UCSD-AML1 (cell line): ENCODE measurements at regions not wholly inside any gene's neighbourhood (a gene's known extent, or its start where the extent isn't known, plus 50 kb on each side); places are given as distances from the start of the nearest gene placed in this dataset.
A peak's percentile ranks its signal among the peaks of the same experiment; 100 is the strongest.

Experiments used
- DNase-seq: peaks from one replicate; lab custom pipeline; 2025; ENCODE audit not compliant: unreplicated experiment; lab: John Stamatoyannopoulos, UW

DNA sequence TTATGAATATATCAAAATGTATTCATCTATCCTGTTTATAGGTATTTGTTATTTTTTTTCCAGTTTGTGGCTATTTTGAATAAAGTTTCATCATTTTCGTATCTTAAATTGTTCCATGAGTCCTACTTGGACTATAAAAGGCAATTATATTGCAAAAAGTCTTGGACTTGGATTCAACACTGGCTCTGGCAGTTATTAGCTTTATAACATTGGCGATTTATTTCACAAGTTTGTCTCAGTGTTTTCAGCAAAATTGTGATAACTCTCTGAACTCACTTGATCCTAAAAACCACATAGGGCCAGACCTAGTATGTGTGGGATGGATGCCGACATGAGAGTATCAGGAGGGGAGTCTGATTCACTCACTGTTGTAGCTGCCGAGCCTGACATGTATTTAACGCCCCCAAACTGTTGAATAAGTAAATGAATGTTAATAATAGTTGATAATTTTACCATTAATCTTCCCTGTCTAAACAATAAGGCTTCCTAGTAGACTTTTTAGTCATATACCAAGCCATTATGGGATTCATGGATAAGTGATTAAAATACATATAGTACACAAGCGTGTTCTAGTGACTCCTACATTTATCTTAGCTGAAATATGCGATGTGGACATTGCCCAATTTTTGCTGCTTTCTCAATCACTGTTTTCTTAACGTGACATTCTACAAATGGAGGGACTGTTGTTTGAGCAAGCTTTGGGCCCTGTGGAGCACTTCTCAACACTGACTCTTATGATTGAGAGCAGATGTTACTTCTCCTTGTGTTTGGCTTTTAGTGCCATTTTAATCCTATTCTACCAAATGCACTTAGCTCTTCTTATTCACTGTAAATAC is 907.6 kb downstream of the EPHA4 start:
- DNase-seq = no peak

DNA sequence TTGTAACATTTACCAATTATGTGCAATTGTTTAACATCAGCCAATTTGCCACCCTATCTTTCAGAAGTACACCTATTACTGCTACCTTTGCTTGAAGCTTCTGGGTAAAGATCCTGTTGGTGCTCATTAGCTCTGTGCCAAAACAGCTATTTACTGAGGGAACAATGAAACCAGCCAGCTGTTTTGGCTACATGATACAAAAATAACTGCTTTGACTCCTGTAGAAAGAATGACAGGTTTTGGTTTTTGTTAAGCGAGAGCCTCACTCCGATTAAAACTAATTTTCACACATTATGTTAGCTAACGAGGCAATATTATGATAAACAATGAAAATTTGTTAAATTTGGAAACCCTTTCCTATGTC is 907.0 kb downstream of the EPHA4 start:
- DNase-seq = no peak

DNA sequence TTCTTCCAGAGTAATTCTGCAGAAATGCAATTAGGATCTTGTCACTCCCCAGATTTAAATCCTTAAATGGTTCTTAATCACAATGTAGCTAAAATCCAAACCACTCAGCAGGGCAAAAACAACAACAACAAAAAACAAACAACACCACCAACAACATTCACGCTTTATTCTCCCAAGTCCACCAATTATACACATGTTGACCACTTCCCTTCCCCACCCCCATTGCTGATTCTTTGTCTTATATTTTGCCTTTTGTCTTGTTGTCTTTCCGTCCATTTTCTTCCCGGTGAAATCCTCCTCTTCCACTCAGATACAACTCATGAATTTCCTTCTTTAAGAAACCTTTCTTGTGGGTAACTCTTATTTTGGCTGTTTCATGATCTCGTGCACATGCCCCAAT is 902.8 kb downstream of the EPHA4 start:
- no peak for DNase-seq

DNA sequence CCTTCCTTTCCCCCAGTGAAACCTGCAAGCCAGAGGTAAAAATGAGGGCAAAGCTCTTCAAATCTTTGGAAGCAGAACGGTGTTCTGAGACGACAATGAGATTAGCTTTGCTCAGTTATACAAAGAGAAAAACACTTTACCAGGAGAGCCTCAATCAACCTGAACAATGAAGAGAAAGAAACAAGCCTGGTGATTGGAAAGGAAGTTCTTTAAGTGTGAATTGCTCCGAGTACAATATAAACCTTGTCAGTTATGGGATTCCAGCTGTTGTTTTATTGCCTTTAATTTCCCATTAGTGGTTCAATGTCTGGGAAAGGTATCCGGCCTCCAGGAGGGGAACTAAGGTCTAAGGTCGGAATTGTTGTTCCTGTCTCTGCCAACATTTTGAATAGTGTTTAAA is 901.6 kb downstream of the EPHA4 start:
- DNase-seq = no peak

DNA sequence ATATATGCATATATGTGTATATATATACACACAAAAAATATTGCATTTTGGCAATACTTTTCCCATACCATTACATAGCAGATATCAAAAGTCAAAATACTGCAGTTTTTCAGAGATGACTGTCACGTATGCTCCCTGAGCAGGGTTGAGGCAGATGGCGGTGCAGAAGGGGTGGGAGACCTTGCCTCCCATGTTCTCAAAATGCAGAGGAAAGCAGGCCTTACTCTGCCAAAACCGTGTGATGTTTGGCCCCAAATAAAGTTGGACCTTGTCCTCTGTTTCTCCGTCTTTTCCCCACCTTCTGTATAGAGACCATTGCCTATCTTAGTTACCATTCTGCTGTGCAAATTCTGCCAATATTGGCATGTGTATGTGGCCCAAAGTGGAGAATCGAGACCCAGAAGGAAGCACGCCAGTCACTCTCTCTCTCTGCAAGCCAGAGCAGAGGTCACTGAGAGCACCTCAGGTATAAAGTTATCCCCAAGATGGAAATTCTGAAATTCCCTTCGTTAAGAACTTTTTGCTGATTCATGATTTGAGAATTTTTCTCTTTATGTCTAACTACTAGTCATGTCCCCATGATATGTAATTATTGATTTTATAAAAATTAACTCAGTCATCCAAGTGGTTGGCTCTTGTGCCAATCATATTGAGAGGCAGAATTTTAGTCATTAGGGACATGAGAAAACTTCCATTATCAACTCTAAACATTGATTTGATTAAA is 898.8 kb downstream of the EPHA4 start:
- no peak for DNase-seq

DNA sequence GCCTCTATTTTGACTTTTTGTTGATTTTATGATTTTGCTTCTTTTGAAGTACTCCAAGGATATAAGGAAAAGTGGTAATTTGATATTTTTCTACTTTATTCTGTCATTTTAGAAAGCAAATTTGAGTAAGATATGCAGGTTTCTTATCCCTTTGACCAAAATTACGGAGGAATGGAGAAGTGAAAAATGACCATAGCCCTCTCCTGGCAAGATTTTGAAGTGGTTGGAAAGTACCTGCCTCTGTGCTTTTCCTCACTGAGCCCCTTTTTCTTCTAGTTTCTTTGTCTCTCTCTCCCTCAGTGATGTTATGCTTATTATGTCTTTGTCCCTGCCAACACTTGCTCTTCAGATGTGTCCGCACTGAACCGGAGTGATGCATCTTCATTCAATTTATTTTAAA is 898.1 kb downstream of the EPHA4 start:
- DNase-seq = no peak

DNA sequence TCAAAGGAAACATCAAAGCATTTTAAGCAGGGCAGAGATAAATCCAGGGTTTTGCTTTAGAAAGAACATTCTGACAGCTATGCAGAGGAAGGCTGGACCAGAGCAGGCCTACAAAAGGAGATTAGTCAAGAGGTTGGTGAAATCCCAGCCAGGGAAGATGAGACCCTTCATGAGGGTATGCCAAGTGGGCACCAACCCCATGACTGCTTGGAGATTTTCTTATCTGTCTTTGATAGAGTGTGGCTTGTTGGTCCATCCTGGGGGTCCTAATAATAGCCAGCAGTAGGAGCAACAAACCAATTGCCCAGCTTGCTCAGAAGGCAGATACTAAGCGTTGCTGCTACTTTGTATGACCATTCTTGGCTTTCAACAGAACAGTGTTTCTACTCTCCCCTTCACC is 895.4 kb downstream of the EPHA4 start:
- DNase-seq = no peak

DNA sequence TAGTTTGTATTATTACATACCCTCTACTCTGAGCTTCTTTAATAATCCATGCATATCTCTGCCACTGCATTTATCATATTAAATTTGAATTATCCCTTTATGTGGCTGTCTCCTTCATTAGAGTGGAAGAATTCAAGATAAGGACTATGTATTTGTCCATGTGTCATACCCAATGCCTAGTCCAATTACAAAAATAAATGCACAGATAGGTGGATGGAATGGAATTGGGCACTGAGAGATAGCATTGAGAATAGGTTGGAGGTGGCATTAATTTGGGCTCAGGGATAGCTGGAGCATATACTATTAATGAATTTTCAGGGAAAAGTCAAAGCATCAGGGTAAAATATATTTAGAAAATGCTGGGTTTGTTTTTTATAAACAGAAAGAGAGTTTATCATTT is 893.2 kb downstream of the EPHA4 start:
- DNase-seq = no peak

DNA sequence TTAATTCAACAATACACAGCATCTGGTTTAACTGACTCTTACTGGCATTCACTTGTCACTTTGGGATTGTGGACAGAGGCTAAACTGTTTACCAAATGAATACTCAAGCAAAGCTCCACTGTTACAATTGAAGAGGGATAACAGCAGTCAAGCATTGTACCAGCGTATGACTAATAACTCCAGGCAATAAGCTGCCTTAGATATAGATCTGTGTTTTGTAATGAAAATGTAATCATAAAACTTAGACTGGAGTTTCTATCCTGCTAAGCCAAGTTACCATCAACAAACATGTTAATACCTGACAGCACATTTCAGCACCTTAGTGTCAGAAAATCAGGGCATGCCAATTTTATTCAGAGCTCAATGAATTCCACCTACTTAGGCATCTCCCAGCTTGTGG is 889.5 kb downstream of the EPHA4 start:
- no peak for DNase-seq

DNA sequence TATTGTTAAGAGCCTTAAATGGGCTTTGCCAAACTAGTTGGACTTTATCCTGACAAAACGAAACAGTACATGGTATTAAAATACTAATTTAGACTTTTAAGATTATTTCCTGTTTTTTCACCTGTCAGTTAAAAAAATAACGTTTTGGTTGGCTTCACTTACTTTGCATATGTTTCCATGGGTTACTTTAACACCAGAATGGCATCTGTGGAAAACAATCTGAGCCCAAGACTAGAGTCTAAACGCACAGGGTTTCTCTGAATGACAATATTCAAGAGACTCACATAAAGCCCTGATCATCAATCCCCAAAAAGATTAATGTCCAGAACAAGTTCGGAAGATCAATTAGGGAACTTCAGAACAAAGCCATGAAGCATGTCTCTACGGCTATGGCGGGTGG is 888.0 kb downstream of the EPHA4 start:
- no peak for DNase-seq

DNA sequence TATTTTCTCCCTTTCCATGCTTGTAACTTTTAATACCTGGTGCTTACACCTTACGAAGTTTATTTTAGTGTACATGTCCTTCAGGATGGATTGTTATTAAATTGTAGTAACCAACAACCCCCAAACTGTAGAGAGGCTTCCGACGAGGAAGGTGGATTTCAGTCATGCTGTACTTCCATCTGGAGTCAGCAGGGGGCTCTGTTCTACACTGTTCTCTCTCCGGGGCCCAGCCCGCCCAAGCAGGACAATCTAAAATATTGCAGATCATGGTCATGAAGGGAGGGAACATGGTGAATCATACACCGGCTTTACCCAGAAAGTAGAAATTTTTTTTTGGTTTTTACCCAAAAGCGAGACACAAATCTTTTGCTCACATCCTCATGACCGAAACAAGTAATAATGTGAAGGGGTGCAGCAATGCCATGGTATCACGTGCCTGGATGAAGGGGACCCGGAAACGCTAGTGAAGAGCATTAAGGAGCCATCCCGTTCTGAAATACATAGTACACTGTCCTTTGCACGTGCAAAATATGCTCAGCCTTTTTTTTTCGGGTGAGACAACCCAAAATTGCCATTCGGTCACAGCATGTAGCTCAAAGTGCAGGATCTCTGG is 884.8 kb downstream of the EPHA4 start:
- peak; percentile 57 for DNase-seq

DNA sequence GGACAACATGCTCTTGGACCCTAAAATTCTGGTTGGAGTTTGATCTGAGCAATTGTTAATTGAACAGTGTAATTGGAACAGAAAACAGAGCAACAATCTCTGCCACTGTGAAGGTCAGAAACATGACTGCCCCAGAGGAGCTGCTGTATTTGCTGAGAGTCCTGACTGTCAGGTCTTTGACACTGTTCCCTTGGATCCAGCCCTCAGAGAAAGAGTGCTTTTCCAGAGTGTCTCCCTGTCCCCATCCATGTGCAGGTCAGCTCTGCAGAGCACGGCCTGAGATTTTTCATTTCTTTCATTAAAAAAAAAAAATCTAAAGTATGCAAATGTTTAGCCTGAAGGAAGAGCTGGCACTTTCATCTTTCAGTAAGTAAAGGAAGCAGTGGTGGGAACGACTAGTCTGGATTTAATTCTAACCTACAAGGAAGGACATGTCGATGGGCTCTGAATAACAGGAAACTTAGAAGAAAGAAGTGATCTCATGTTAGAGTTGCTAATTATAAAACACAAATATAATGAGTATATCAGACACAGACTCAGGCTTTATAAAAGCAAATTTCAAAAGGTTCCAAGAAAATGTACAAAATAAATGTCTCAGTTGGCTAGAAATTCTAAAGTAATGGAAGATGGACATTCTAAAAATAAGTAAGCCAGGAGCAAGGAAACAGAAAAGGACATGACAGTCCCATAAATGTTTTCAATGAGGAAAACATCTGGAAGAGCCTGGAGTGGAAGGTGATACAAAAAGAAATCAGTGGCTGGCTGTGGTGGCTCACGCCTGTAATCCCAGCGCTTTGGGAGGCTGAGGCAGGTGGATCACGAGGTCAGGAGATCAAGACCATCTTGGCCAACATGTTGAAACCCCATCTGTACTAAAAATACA is 876.5 kb downstream of the EPHA4 start:
- DNase-seq = no peak

DNA sequence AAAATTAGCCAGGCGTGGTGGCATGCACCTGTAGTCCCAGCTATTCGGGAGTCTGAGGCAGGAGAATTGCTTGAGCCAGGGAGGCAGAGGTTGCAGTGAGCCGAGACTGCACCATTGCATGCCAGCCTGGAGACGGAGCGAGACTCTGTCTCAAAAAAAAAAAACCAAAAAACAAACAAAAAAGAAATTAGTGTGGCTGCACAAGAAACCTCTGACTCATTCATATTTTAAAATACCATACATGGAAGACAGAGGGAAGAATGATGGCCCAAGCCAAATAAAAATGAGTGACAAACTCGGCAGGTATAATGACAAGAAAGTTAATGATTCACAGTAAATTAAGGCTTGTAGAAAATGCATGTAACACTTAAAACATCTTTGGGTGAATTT is 875.8 kb downstream of the EPHA4 start:
- no peak for DNase-seq

DNA sequence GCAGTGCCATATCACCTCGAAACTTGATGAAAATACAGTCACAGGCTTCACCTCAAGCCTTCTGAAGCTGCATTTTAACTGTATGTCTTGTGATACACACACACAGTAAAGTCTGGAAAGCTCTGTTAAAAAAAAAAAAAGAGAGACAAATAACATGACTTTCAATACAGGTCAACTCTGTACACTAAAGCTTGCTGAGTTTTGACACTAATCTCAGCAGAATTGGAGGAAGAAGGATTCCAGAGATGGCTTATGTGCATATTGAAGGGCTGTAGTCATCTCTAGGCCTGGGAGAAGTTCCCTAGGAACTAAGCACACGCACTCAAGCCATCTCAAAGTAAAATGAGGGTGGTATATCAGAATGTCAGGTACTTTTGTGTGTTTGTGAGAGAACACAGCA is 875.1 kb downstream of the EPHA4 start:
- no peak for DNase-seq

DNA sequence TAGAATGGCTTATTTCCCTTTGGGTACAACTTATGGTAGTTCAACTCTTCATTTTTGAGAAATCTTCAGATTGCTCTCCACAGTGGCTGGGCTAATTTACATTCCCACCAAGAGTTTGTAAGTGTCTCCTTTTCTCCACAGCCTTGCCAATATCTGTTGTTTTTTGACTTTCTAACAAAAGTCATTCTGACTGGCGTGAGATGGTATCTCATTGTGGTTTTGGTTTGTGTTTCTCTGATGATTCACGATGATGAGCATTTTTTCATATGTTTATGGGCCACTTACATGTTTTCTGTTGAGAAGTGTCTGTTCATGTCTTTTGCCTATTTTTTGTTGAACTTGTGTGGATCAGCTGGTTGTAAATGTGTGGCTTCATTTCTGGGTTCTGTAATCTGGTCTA is 871.0 kb downstream of the EPHA4 start:
- no peak for DNase-seq

DNA sequence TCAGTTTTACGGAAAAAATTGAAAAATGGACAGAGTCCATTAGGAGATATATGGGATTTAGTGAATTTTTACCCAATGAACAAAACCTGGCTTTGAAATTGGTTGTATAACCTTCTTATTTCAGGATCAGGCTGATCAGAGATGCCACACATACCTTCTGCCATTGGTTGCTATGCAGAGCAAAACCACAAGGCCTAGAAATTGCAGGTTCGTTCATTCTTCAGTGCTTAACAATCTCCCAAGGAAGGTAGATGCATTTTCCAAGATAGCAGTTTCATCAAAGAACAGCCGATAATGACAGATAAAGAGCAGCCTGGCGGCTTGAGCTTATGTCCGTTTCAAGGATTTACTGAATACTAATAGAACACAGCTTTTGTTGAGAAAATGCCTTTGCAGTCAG is 868.8 kb downstream of the EPHA4 start:
- DNase-seq = no peak

DNA sequence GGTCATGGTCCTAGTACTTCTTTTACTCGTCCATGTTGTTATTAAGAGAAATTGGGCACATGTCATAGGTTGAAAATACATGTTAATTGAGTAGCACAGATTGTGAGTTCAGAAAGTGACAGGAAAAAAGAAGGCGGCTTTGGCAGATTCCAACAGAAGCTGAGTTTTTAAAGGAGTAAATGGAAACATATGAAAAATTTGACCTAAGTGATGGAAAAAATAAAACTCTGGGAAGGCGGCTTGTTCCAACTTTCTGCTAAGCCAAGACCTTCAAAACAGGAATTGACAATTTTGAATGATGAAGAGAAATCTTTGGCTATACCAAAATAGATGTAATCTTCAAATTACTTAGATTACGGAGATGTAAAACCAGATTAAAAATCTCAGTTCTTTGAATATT is 868.0 kb downstream of the EPHA4 start:
- DNase-seq = no peak

DNA sequence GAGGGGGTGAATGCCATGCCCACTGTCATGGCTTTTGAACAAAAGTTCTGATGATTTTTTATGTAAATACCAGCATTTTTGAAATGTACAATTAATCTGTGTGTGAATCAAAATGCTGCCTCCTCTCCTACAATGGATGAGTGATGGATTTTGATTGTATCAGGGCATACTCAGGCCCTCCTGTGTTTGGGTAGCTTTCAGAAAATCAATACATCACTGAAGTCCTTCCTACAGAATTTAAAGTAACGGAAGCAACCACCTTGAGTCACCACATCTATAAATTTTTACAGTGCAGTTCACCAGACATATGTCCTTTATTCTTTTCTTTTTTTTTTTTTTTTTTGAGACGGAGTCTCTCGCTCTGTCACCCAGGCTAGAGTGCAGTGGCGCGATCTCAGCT is 867.3 kb downstream of the EPHA4 start:
- no peak for DNase-seq

DNA sequence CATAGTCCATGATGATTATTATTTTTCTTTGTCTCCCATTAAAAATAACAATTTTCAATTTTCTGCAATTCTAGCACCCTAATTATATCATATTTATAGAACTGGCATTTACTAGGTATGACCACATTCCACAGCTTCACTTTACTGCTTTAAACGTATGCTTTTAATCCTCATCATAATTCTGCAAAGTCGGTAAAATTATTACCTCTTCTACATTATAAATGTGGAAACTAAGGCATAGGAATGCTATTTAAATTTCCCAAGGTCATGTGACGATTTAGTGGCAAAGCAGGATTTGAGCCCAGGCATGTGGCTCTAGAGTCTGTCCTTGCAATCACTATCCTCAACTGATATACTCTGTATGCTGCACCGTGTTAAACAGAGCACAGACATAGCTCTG is 866.4 kb downstream of the EPHA4 start:
- no peak for DNase-seq

DNA sequence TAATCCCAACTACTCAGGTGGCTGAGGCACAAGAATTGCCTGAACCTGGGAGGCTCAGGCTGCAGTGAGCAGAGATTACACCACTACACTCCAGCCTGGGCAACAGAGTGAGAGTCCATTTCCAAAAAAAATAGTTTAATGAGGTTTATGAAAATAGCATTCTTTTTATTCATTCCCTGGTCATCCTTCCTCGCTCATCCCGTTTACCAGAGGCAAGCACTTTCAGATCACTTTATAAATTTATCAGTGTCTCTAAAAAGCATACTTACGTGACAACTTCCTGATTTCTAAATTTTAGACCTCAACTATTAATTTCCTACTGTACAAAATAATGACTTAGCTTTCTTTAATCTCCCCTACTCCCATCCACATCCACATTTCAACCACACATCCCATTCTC is 864.8 kb downstream of the EPHA4 start:
- no peak for DNase-seq

DNA sequence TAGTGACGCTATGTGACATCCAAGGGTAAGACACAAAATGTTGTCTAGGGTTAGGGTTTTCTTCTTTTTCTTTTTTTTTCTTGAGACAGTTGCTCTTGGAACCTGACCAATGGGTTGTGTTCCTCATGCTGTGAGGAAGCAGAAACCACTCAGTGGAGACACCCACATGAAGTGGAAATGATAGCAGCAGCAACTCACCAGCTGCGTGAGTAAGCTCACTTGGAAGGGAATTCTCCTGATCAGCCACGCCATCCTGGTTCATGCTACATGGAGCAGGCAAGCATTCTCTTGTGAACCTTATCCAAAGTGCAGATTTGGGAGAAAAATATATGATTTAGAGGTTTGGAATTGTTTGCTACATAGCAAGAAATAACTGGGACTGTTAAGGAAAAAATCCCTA is 863.7 kb downstream of the EPHA4 start:
- no peak for DNase-seq
